ENCODE measurements at regions not wholly inside any gene's neighbourhood (a gene's known extent, or its start where the extent isn't known, plus 50 kb on each side); places are given as distances from the start of the nearest gene placed in this dataset.
"Not testable (repeated sequence)": the region's sequence is repeated elsewhere in the genome, so short reads cannot be mapped to it uniquely, and the experiment has no call there.

DNA sequence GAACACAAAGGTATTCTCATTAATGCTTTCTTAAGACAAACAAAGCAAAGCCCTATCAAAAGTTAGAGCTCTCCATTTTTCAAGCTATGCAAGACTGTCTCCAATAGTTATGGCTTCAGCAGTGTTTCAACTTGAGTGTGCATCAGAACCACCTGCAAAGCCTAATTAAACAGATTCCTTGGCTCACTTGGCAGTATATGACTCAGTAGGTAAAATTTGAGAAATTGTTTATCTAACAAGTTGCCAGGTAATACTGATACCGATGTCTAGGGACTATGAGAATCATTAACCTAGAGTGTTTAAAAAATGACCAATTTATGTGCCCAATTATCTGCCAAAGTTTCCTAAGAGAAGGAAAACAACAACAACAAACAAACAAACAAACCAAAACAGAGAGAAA, 60.3 kb upstream of the PARP8 start:
- no peak overlapping the region for H3K9ac ChIP-seq (ENCODE audit: low read length)
- H3F3A ChIP-seq (ENCODE audit: insufficient read depth, low read length, poor library complexity, severe bottlenecking): no peaks in the 10 kb centered on the region
- no peak overlapping the region for H2AFZ ChIP-seq (ENCODE audit: low read depth, low read length)
- no peak overlapping the region for H3K4me2 ChIP-seq (ENCODE audit: low read length)
- no peaks in the 10 kb centered on the region for H3K9me2 ChIP-seq (ENCODE audit: insufficient read depth, low read length)
- no peak overlapping the region for H3K27ac ChIP-seq (ENCODE audit: low read length)
- H3K36me3 ChIP-seq (ENCODE audit: insufficient read depth, low read length): no peaks in the 10 kb centered on the region
- H3K4me3 ChIP-seq (ENCODE audit: low read length): no peak overlapping the region
- H3K27me3 ChIP-seq (ENCODE audit: insufficient read depth, low read depth, low read length): no peaks in the 10 kb centered on the region
- H3K79me2 ChIP-seq (replicated peaks; ENCODE audit: insufficient read depth, low read length): no peaks in the 10 kb centered on the region
- TF ChIP-seq TAF1 (IDR thresholded peaks at IDR 0.05; ENCODE audit: low read depth): no peak
- TF ChIP-seq MXI1 (conservative IDR thresholded peaks at IDR 0.05; ENCODE audit: poor library complexity, severe bottlenecking): no peak
- no peak for TF ChIP-seq SMC3 (conservative IDR thresholded peaks at IDR 0.05; ENCODE audit: poor library complexity)
- no peaks in the 10 kb centered on the region for H4K20me1 ChIP-seq (ENCODE audit: insufficient read depth)
- H3K9me3 ChIP-seq (ENCODE audit: low read length): no peaks in the 10 kb centered on the region

DNA sequence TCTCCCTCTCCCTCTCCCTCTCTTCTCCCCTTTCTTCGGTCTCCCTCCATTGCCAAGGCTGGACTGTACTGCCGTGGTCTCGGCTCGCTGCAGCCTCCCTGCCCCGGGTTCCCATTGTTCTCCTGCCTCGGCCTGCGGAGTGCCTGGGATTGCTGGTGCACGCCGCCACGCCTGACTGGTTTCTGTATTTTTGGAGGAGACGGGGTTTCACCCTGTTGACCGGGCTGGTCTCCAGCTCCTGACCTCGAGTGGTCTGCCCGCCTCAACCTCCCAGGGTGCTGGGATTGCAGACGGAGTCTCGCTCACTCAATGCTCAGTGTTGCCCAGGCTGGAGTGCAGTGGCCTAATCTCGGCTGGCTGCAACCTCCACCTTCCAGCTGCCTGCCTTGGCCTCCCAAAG, 59.0 kb upstream of the PARP8 start:
- not testable (repeated sequence) for H3K9ac ChIP-seq (ENCODE audit: low read length); H2AFZ ChIP-seq (ENCODE audit: low read depth, low read length); H3K4me3 ChIP-seq (ENCODE audit: low read length); H3K27ac ChIP-seq (ENCODE audit: low read length); H3K9me2 ChIP-seq (ENCODE audit: insufficient read depth, low read length); H3K4me2 ChIP-seq (ENCODE audit: low read length); H3K36me3 ChIP-seq (ENCODE audit: insufficient read depth, low read length); H4K20me1 ChIP-seq (ENCODE audit: insufficient read depth); H3K79me2 ChIP-seq (replicated peaks; ENCODE audit: insufficient read depth, low read length); H3K27me3 ChIP-seq (ENCODE audit: insufficient read depth, low read depth, low read length); H3K9me3 ChIP-seq (ENCODE audit: low read length); H3F3A ChIP-seq (ENCODE audit: insufficient read depth, low read length, poor library complexity, severe bottlenecking)

DNA sequence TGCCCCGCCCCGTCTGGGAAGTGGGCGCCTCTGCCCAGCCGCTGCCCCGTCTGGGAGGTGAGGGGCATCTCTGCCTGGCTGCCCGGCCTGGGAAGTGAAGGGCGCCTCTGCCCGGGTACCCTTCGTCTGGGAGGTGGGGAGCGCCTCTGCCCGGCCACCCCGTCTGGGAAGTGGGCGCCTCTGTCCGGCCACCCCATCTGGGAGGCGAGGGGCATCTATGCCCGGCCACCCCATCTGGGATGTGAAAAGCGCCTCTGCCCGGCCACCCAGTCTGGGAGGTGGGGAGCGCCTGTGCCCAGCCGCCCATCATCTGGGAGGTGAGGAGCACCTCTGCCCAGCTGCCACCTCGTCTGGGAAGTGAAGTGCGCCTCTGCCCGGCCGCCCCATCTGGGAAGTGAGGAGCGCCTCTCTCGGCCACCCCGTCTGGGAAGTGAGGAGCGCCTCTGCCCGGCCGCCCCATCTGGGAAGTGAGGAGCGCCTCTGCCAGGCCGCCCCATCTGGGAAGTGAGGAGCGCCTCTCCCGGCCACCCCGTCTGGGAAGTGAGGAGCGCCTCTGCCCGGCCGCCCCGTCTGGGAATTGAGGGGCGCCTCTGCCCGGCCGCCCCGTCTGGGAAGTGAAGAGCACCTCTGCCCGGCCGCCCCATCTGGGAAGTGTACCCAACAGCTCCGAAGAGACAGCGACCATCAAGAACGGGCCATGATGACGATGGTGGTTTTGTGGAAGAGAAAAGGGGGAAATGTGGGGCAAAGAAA, 58.3 kb upstream of the PARP8 start:
- not testable (repeated sequence) for H2AFZ ChIP-seq (ENCODE audit: low read depth, low read length); H3K27ac ChIP-seq (ENCODE audit: low read length); H3K9me3 ChIP-seq (ENCODE audit: low read length); H3K27me3 ChIP-seq (ENCODE audit: insufficient read depth, low read depth, low read length); H3K79me2 ChIP-seq (replicated peaks; ENCODE audit: insufficient read depth, low read length); H3F3A ChIP-seq (ENCODE audit: insufficient read depth, low read length, poor library complexity, severe bottlenecking); H3K9me2 ChIP-seq (ENCODE audit: insufficient read depth, low read length); H3K36me3 ChIP-seq (ENCODE audit: insufficient read depth, low read length); H3K4me2 ChIP-seq (ENCODE audit: low read length); H3K4me3 ChIP-seq (ENCODE audit: low read length); H4K20me1 ChIP-seq (ENCODE audit: insufficient read depth); H3K9ac ChIP-seq (ENCODE audit: low read length)

DNA sequence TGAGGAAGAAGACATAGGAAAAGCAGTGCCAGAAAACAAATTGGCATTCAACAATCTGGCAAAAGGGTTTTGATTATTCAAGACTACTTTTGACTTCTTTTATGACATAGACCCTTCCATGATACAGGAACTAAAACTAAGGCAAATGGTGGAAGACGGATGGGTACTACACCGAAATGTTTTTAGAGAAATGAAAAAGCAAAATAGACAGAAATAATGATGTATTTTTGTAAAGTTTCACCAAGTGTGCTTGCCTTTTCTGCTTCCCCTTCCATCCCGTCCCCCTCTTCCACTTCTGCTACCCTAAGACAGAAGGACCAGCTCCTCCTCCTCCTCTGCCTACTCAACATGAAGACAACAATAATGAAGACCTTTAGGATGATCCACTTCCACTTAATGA, 53.4 kb upstream of the PARP8 start:
- H3K79me2 ChIP-seq (replicated peaks; ENCODE audit: insufficient read depth, low read length); H3K4me2 ChIP-seq (ENCODE audit: low read length); H2AFZ ChIP-seq (ENCODE audit: low read depth, low read length); H4K20me1 ChIP-seq (ENCODE audit: insufficient read depth); H3K36me3 ChIP-seq (ENCODE audit: insufficient read depth, low read length); H3K9me2 ChIP-seq (ENCODE audit: insufficient read depth, low read length); H3K9ac ChIP-seq (ENCODE audit: low read length); H3K27me3 ChIP-seq (ENCODE audit: insufficient read depth, low read depth, low read length); H3K9me3 ChIP-seq (ENCODE audit: low read length); H3K27ac ChIP-seq (ENCODE audit: low read length); H3F3A ChIP-seq (ENCODE audit: insufficient read depth, low read length, poor library complexity, severe bottlenecking); H3K4me3 ChIP-seq (ENCODE audit: low read length): not testable (repeated sequence)

Small RNA genes in the stretch of these regions (small RNA-seq; reads per million reads assigned to genes)
- 0 reads per million in 3 experiments for gene AC112187.2

Data from neural cell (in vitro differentiated cells).